ENCODE measurements at regions not wholly inside any gene's neighbourhood (a gene's known extent, or its start where the extent isn't known, plus 50 kb on each side); places are given as distances from the start of the nearest gene placed in this dataset.
A peak's percentile ranks its signal among the peaks of the same experiment; 100 is the strongest.

- TF ChIP-seq CEBPZ (IDR thresholded peaks at IDR 0.05; ENCODE audit: low read depth, low read length) (no peak), SUZ12 (IDR thresholded peaks at IDR 0.05; ENCODE audit: unreplicated experiment) (no peak), ESRRA (IDR thresholded peaks at IDR 0.05; ENCODE audit: low read length) (no peak), POU2F2 (IDR thresholded peaks at IDR 0.05; ENCODE audit: borderline replicate concordance, low read depth, low read length) (no peak), RAD21 (IDR thresholded peaks at IDR 0.05; ENCODE audit: insufficient read depth, low read depth, low read length) (peak; percentile 92), YY1 (IDR thresholded peaks at IDR 0.05; ENCODE audit: low read depth, low read length) (0 out of 2 replicates have a peak, but pooled peaks have one; percentile 38), ATF7 (IDR thresholded peaks at IDR 0.05; ENCODE audit: low read depth) (peak; percentile 88), MXI1 (IDR thresholded peaks at IDR 0.05; ENCODE audit: low read depth, low read length) (no peak), EGR1 (IDR thresholded peaks at IDR 0.05; ENCODE audit: borderline replicate concordance in 1 of 2, low read depth in 2 of 2, low read length in 2 of 2) (no peak), SRF (IDR thresholded peaks at IDR 0.05; ENCODE audit: low read depth in 2 of 2, low read length in 2 of 2) (no peak), IRF5 (IDR thresholded peaks at IDR 0.05; ENCODE audit: borderline replicate concordance) (no peak), KDM1A (IDR thresholded peaks at IDR 0.05; ENCODE audit: borderline replicate concordance) (no peak), MYB (IDR thresholded peaks at IDR 0.05; ENCODE audit: borderline replicate concordance, low read depth, low read length) (no peak), SMARCA5 (IDR thresholded peaks at IDR 0.05) (0 out of 2 replicates have a peak, but pooled peaks have one; percentile 28), TBL1XR1 (IDR thresholded peaks at IDR 0.05; ENCODE audit: low read depth, low read length) (no peak), ZBTB11 (CRISPR knock-in tag; IDR thresholded peaks at IDR 0.05) (no peak), KLF5 (IDR thresholded peaks at IDR 0.05; ENCODE audit: partially characterized antibody) (no peak), HDAC6 (IDR thresholded peaks at IDR 0.05; ENCODE audit: unreplicated experiment) (no peak), FOS (IDR thresholded peaks at IDR 0.05; ENCODE audit: borderline replicate concordance, extremely low read depth, insufficient read length) (no peak), ZNF217 (IDR thresholded peaks at IDR 0.05) (no peak), MTA2 (IDR thresholded peaks at IDR 0.05; ENCODE audit: low read depth) (no peak), JUND (IDR thresholded peaks at IDR 0.05; ENCODE audit: low read depth, low read length) (no peak)
These were observed 73.8 kb upstream of the FREM3 start (continued) for GRCh38 chr4:143773998-143774895.

All from GM12878 (cell line).